Transverse colon (tissue), 4 donors: ENCODE measurements at regions not wholly inside any gene's neighbourhood (a gene's known extent, or its start where the extent isn't known, plus 50 kb on each side); places are given as distances from the start of the nearest gene placed in this dataset.
"Not testable (repeated sequence)": the region's sequence is repeated elsewhere in the genome, so short reads cannot be mapped to it uniquely, and the experiment has no call there.

Experiments
- CTCF ChIP-seq, 5 experiments: fragments of 200-600 bp in 3 of 5; fragments of 450-650 bp in 2 of 5; sonication (generic) in 3 of 5; IDR thresholded peaks; 1 replicate in 2 of 5; 2 replicates in 3 of 5; pipeline ENCODE4 v1.5.1; 2016 to 2017; ENCODE audit warnings: antibody characterized with exemption in 5 of 5, inconsistent platforms in 3 of 5, mild to moderate bottlenecking in 2 of 5, moderate library complexity in 1 of 5
- EP300 ChIP-seq: sonication (generic); formaldehyde crosslinking; IDR thresholded peaks from one replicate; pipeline ENCODE4 v1.6.1; 2017; ENCODE audit warnings: antibody characterized with exemption, low read depth
- POLR2A ChIP-seq: fragments of 450-650 bp; IDR thresholded peaks from one replicate; pipeline ENCODE4 v1.6.1; 2016; ENCODE audit warnings: antibody characterized with exemption, mild to moderate bottlenecking, moderate library complexity
- POLR2AphosphoS5 ChIP-seq, 3 donors: sonication (generic); formaldehyde crosslinking; IDR thresholded peaks; one replicate each; pipeline ENCODE4 v1.6.1; 2016; ENCODE audit warnings: antibody characterized with exemption in 3 of 3

- TF ChIP-seq POLR2AphosphoS5 (IDR thresholded peaks at IDR 0.05); POLR2A; EP300; CTCF (IDR thresholded peaks at IDR 0.05): not testable (repeated sequence)
These were observed 135.0 kb upstream of the TMEM170B start for GRCh38 chr6:11402581-11402980.
